GM19023 (cell line): ENCODE measurements at regions not wholly inside any gene's neighbourhood (a gene's known extent, or its start where the extent isn't known, plus 50 kb on each side); places are given as distances from the start of the nearest gene placed in this dataset.

ENCODE experiments used
- ATAC-seq: cut with Tn5 transposase; IDR thresholded peaks from one replicate; pipeline ENCODE4 v1.9.1; 2021; ENCODE audit warnings: mild to moderate bottlenecking, moderate library complexity; ENCODE audit not compliant: unreplicated experiment

DNA sequence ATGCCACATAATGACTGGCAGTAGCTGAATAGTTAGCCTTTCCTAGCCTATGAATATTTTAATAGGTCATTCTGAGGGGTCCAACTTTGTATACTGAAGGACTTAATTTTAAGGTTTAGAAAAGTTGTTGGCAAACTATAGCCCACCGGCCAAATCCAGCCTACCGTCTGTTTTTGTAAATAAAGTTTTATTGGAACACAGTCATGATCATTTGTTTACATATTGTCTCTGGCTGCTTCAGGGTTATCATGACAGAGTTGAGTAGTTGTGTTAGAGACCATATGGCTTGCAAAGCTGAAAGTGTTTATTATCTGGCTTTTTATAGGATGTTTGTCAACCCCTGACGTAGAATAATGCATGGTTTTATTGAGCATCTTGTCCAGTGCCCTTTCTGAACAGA is 73.4 kb downstream of the NTMT2 start:
- ATAC-seq = no peak

DNA sequence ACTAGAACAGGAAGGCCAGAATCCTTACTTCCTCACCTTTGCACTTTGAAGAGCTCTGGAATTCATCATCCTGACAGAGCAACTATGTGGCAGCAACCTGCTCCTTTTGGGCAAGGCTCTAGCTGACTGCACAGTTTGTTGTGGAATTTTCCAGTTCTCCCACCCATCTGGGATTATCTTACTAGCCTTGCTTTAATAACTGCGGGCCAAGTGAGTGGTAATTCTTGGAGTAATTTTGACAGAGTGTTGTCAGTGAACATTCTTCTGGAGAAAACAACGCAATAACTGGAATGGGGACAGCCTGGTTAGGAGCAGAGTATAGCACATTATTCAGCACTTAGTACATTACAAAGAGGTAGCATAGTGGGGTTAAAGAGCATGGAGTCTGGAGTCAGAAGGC is 75.3 kb downstream of the NTMT2 start:
- ATAC-seq = no peak

GRCh38 chr1:170221495-170221894 is 75.7 kb downstream of the NTMT2 start:
- ATAC-seq = no peak

DNA sequence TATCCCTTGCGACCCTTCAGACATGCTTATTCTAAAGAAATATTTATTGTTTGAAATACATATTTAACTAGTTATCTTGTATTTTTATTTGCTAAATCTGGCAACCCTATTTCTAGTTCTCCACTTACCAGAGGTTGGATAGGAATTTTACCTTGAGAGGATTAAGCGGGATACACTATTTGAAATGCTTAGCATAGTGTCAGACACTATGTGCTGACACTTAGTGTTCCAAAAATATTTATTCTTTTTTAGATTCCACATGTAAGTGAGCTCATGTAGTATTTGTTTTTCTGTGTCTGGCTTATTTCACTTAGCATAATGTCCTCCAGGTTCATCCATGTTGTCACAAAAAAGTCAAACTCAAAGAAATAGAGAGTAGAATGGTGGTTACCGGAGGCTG is 78.7 kb downstream of the NTMT2 start:
- ATAC-seq = no peak

GRCh38 chr1:170225781-170226530 is 80.2 kb downstream of the NTMT2 start:
- ATAC-seq = no peak

GRCh38 chr1:170226767-170227166 is 81.0 kb downstream of the NTMT2 start:
- no peak for ATAC-seq

GRCh38 chr1:170230323-170230722 is 84.6 kb downstream of the NTMT2 start:
- ATAC-seq = no peak

- ATAC-seq = no peak
Measured at GRCh38 chr1:170231662-170232061, 85.9 kb downstream of the NTMT2 start.

- no peak for ATAC-seq
Measured at GRCh38 chr1:170238704-170239391, 93.1 kb downstream of the NTMT2 start.

DNA sequence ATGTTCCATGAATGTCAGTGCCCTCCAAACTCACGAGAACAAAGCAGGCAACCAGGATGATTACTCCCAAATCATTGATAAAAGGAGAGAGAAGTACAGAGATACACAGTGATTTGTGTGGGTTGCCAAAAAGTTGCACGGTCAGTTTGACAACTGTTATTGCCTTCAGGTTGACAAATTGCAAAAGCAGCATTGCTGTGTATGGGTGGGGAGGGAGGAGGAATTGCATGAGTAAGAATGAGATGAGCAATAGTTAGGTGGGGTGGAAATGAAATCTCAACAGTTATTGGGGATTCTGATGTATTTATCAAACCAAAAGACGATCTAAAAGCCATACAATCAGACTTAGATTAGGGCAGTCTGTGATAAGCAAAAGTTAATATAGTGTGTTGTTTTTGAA is 93.7 kb downstream of the NTMT2 start:
- no peak for ATAC-seq

DNA sequence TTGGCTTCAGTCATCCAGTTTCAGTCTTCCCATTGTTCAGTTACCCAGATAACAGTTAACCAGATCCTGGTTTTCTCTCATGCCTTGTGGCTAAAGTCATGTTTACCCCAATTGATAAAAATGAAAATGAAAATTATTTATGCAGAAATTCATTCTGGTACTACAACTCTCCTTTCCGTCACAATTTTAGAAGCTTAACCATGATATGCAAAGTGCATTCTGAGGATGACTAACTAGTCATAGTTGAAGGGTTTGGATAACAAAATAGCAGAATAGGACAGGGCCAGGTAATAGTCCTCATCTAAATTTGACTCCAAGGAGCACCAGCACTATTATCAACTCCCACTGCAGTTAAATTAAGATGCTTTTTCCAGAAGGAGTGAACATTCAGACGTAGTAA is 94.7 kb downstream of the NTMT2 start:
- peak; percentile 62 for ATAC-seq

- no peak for ATAC-seq
Measured at GRCh38 chr1:170241266-170241851, 95.6 kb downstream of the NTMT2 start.

DNA sequence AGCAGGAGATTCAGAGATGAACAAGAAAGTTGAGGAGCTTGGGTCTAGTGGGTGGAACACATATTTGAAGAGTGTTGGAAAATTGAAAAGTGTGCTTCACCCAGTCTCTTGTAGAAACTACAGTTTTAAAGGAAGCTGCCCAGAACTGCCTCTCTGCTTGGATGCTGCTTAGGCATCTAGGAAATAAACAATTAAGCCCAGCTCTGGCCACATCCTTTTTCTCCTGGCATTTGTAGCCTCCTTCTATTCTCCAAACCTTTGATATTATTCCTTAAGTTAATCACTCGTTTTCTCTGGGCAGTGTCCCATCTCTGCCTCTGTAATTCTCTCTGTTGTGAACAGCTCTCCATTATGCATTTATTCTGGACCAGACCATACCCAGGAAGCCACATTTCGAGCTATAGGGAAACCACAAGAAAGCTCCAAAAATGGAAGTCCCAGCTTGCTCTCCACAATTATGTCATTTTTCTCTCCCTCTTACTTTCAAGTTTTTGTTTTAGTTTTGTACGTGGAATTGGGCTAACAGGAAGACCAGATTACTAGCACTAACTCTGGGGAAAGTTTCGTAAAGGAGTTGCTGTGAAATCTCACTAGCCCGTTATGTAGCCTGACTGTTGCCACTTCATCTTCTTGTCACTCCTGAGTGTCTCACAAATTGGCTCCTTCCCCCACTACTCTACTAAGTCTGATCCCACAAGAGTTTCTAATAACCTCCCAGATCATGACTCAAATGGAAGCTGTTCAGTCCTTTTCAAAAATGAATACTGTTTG is 102.2 kb downstream of the NTMT2 start:
- ATAC-seq = no peak

GRCh38 chr1:170250531-170251276 is 104.9 kb downstream of the NTMT2 start:
- no peak for ATAC-seq

GRCh38 chr1:170252851-170253579 is 107.3 kb downstream of the NTMT2 start:
- no peak for ATAC-seq

GRCh38 chr1:170254371-170254770 is 108.6 kb downstream of the NTMT2 start:
- no peak for ATAC-seq

DNA sequence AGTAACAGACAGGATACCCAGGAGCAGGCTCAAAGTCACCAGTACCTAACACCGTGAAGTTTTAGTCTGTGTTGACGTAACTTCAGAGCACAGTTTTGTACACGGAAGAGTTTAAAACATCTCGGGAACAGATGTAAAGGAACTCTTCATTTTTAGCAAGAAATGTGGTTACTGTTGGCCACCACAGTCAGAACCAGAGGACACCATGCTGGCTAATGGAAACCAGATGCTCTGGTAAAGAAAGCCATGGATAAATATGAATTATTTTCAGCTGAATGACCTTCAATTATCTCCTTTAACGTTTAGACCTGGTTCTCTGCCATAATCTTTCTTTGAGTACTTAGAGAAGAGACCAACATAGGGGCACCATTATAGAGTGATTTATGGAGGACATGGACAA is 115.9 kb downstream of the NTMT2 start:
- ATAC-seq = no peak

- no peak for ATAC-seq
Measured at GRCh38 chr1:170262276-170262939, 116.6 kb downstream of the NTMT2 start.

DNA sequence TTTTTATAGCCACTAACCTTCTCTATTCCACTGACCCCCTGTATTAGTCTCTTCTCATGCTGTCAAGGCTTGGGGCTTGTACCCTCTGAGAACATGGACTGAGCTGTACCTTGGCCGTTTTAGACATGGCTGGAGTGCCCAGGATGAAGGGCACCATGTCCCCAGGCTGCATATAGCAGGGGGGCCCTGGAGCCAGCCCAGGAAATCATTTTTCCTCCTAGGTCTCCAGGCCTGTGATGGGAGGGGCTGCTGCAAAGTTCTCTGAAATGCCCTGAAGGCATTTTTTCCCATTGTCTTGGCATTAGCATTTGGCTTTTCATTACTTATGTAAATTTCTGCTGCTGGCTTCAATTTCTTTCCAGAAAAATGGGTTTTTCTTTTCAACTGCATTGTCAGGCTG is 119.5 kb downstream of the NTMT2 start:
- ATAC-seq = no peak

GRCh38 chr1:170267317-170267716 is 121.6 kb downstream of the NTMT2 start:
- no peak for ATAC-seq
